Testis (tissue), 2 donors: ENCODE measurements at regions not wholly inside any gene's neighbourhood (a gene's known extent, or its start where the extent isn't known, plus 50 kb on each side); places are given as distances from the start of the nearest gene placed in this dataset.
"Not testable (repeated sequence)": the region's sequence is repeated elsewhere in the genome, so short reads cannot be mapped to it uniquely, and the experiment has no call there.

ENCODE experiments used
- DNase-seq: peaks from one replicate; pipeline ENCODE4 v3.0.0-alpha.2; 2019
- H3K27ac ChIP-seq, 2 donors: fragments of 200-600 bp; sonication (generic); one replicate each; pipeline ENCODE4 v1.5.1; 2019
- H3K27me3 ChIP-seq: fragments of 200-600 bp; sonication (generic); one replicate; pipeline ENCODE4 v1.5.1; 2019
- H3K36me3 ChIP-seq: fragments of 200-600 bp; sonication (generic); one replicate; pipeline ENCODE4 v1.5.1; 2017; ENCODE audit warnings: low read depth; ENCODE audit errors: missing control alignments
- H3K4me1 ChIP-seq: fragments of 200-600 bp; sonication (generic); one replicate; pipeline ENCODE4 v1.5.1; 2019
- H3K4me3 ChIP-seq, 2 donors: fragments of 200-600 bp; sonication (generic); one replicate each; pipeline ENCODE4 v1.5.1; 2017 to 2019
- H3K9me3 ChIP-seq: fragments of 200-600 bp; sonication (generic); one replicate; pipeline ENCODE4 v1.5.1; 2017
- POLR2A ChIP-seq: fragments of 450-650 bp; IDR thresholded peaks from one replicate; pipeline ENCODE4 v1.6.1; 2017; ENCODE audit warnings: antibody characterized with exemption, mild to moderate bottlenecking, moderate library complexity
- WGBS, 2 donors: methylation state at CpG; one replicate each; pipeline ENCODE4 v1.1.5; 2018; 5-methylcytosine and 5-hydroxymethylcytosine counted together
- intact Hi-C: fragments of 100-400 bp; cut with DNase I; formaldehyde crosslinking; loops from one replicate; pipeline ENCODE4 v1.15.1; 2023; ENCODE audit warnings: low total_unique reads
- TF ChIP-seq, protein P1 (sequence below), 3 experiments: fragments of 450-650 bp in 2 of 3; fragments of 200-600 bp in 1 of 3; sonication (generic) in 1 of 3; IDR thresholded peaks; one replicate each; pipeline ENCODE4 v1.5.1; 2016 to 2019; ENCODE audit warnings: antibody characterized with exemption in 3 of 3, mild to moderate bottlenecking in 2 of 3, moderate library complexity in 1 of 3

- DNase-seq = no peak
- H3K4me3 ChIP-seq = no peak overlapping the region
- H3K27me3 ChIP-seq = no peaks in the 10 kb centered on the region
- WGBS, 2 donors = 91 to 95% methylated on average over 15 of the region's 15 CpGs
- H3K9me3 ChIP-seq = no peaks in the 10 kb centered on the region
- intact Hi-C loops = no loop called here
- H3K4me1 ChIP-seq = no peaks in the 10 kb centered on the region
- H3K36me3 ChIP-seq = no peaks in the 10 kb centered on the region
- H3K27ac ChIP-seq = no peak overlapping the region
- TF ChIP-seq, protein P1, sequence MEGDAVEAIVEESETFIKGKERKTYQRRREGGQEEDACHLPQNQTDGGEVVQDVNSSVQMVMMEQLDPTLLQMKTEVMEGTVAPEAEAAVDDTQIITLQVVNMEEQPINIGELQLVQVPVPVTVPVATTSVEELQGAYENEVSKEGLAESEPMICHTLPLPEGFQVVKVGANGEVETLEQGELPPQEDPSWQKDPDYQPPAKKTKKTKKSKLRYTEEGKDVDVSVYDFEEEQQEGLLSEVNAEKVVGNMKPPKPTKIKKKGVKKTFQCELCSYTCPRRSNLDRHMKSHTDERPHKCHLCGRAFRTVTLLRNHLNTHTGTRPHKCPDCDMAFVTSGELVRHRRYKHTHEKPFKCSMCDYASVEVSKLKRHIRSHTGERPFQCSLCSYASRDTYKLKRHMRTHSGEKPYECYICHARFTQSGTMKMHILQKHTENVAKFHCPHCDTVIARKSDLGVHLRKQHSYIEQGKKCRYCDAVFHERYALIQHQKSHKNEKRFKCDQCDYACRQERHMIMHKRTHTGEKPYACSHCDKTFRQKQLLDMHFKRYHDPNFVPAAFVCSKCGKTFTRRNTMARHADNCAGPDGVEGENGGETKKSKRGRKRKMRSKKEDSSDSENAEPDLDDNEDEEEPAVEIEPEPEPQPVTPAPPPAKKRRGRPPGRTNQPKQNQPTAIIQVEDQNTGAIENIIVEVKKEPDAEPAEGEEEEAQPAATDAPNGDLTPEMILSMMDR (IDR thresholded peaks at IDR 0.05) = no peak
- TF ChIP-seq POLR2A = no peak
Measured at GRCh38 chr13:50171590-50172282, 156.5 kb downstream of the KCNRG start.

- H3K4me1 ChIP-seq, H3K27ac ChIP-seq, H3K36me3 ChIP-seq, H3K4me3 ChIP-seq, H3K9me3 ChIP-seq, intact Hi-C loops, DNase-seq, H3K27me3 ChIP-seq: not testable (repeated sequence)
- 85 to 94% methylated on average over 2 of the region's 2 CpGs for WGBS, 2 donors
Measured at GRCh38 chr13:50173045-50173444, 157.8 kb downstream of the KCNRG start.

GRCh38 chr13:50174630-50175029 lies 159.4 kb downstream of the KCNRG start:
- 96 to 98% methylated on average over 1 of the region's 1 CpG for WGBS, 2 donors
- intact Hi-C loops = no loop called here
- Histone ChIP-seq H3K4me3 (no peak overlapping the region), H3K9me3 (no peaks in the 10 kb centered on the region), H3K27me3 (no peaks in the 10 kb centered on the region), H3K4me1 (no peaks in the 10 kb centered on the region), H3K36me3 (no peaks in the 10 kb centered on the region), H3K27ac (no peak overlapping the region)
- no peak for DNase-seq
- TF ChIP-seq POLR2A = no peak
- TF ChIP-seq, protein P1 (IDR thresholded peaks at IDR 0.05) = no peak

GRCh38 chr13:50179977-50180376 lies 164.7 kb downstream of the KCNRG start:
- Histone ChIP-seq H3K4me1 (no peaks in the 10 kb centered on the region), H3K9me3 (no peaks in the 10 kb centered on the region), H3K27ac (no peak overlapping the region), H3K36me3 (no peaks in the 10 kb centered on the region), H3K4me3 (no peak overlapping the region), H3K27me3 (no peaks in the 10 kb centered on the region)
- intact Hi-C loops = no loop called here
- TF ChIP-seq, protein P1 (IDR thresholded peaks at IDR 0.05) = no peak
- TF ChIP-seq POLR2A = no peak
- no peak for DNase-seq
- WGBS, 2 donors = 0 to 94% methylated on average over 1 of the region's 1 CpG

- H3K4me1 ChIP-seq, H3K9me3 ChIP-seq, H3K36me3 ChIP-seq, H3K4me3 ChIP-seq, intact Hi-C loops, DNase-seq, H3K27ac ChIP-seq, H3K27me3 ChIP-seq: not testable (repeated sequence)
- WGBS, 2 donors = 88 to 90% methylated on average over 8 to 30 of the region's 32 CpGs
Measured at GRCh38 chr13:50185769-50186763, 170.8 kb downstream of the KCNRG start.
